NCI-H1417 treated with DMSO at 0.1 percent for 48 hours (cell line): ENCODE measurements at regions not wholly inside any gene's neighbourhood (a gene's known extent, or its start where the extent isn't known, plus 50 kb on each side); places are given as distances from the start of the nearest gene placed in this dataset.

Experiments used
- DNase-seq: peaks from one replicate; lab custom pipeline; 2025; lab: John Stamatoyannopoulos, UW

DNA sequence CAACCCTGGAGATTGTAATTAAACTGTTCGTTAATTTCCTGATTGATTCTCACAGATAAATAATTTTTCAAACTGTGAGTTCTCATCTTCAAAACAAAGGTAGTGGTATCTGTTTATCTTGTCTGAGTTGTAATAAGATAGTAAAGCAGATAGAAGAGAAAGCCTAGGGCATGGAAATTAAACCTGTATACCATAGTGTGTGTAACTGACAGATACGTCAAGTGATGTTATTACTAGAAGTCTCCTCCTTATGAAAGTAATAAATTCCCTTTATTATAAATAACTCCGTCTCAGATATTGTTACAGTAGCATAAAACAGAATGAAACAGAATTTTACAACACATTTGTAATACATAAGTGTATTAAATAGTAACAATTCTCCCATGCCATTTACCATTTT lies 1065.1 kb downstream of the SLITRK1 start:
- DNase-seq, result no peak

- DNase-seq, result no peak
Observed at GRCh38 chr13:82815791-82816190, 1066.5 kb downstream of the SLITRK1 start.

DNA sequence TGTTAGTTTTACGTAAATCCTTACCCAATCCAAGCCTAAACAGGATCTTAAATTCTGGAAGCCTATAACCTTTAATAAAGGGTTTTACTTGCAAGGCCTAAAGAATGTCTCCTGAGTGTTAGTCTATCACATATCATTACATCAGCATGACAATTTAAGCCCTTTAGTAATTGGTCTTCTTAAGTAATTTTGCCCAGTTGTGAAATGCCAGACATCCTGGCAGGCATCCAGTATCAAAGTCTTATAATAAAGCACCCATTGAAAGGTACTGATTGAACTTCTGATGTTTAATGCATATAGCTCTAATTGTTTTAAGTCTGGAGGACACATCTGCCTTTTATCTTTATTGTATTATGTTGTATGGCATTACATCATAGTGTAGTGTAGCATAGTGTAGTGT lies 1078.9 kb downstream of the SLITRK1 start:
- DNase-seq, result no peak

GRCh38 chr13:82802528-82802927 lies 1079.7 kb downstream of the SLITRK1 start:
- DNase-seq, result no peak

DNA sequence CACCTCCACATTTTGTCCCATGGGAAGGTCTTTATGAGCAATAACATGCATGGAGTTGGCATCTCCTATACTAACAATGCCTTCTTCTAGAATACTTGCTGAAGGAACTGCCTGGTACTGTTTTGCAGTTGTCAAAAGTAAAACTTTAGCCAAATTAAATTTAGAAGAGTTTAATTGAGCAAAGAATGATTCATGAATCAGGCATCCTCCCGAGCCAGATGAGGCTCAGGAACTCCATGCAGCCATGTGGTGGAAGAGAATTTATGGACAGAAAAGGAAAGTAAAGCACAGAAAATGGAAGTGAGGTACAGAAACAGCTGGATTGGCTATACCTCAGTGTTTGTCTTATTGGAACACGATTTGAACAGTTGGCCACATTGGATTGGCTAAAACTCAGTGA lies 1081.9 kb downstream of the SLITRK1 start:
- no peak for DNase-seq

DNA sequence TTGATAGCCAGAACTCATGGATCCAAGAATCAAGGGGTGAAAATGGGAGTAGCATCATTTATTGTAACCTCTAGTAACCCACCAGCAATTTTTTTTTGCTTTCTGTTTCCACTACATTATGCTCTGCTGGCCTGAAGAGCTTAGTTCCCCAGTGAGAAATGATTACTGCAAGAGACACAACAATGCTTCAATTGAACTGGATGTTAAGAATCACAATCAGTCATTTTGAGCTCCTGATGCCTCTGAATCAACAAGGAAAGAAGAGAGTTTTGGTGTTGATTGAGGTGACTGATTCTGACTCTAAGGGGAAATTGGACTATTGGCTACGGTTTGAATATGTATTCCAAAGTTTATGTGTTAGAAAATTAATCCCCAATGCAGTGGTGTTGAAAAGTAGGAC lies 1084.4 kb downstream of the SLITRK1 start:
- DNase-seq, result no peak

- no peak for DNase-seq
Observed at GRCh38 chr13:82791035-82791434, 1091.2 kb downstream of the SLITRK1 start.

DNA sequence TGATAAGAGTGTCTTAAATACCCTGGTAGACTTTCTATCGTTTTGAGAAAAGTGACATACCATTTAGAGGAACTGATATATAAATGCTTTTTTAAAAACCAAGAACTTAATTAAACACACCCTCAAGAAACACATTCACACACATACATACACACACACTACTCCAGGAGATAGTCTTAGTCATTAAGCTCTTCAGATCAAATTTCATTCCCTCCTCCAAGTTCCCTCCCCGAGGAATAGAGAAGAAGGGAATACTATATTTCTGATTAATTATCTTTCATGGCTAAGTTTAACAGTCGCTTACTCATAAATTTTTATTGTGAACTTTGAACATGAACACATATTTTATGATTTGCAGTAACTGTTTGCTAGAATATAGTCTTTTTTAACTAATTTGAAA lies 1109.5 kb downstream of the SLITRK1 start:
- DNase-seq, result no peak

DNA sequence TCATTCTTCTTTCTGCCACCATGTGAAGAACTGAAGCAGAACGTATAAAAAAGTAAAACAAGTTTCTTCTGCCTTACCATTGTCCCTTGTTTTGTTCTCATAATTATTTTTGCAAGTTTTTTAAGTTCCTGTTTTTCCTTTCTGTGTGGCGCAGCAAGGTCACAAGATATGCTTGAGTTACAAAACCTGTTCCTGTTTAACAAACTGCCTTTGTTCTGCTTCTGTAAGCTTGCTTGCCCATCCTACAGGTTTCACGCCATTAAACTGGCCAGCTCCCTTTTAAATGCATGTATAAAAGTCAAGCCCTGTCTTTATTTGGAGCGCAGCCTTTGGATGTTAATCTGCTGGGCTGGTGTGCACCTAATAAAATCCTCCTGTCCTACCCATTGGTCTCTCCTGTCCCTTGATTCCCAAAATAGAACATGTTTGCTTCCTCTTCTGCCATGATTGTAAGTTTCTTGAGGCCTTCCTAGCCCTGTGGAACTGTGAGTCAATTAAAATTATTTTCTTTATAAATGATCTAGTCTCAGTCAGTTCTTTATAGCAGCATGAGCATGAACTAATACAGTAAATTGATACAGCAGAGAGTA lies 1115.4 kb downstream of the SLITRK1 start:
- DNase-seq, result no peak

DNA sequence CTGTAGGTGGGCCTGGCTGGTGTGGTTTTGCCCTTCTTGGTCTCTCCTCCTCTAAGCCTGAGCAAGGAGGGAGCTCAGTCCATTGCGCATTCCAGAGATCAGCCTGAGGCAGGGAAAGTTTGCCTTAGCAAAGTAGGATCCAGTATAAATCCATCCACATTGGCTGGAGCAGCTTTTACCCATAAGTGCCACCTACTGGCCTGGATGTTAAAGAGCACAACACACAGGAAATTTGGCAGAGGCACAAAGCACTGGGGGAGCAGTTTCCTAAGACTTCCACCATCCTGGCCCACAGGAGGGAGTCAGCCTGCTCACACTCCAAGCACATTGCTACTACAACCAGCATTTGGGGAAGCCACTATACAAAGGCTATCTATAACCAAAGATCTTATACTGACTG lies 1124.2 kb downstream of the SLITRK1 start:
- no peak for DNase-seq

DNA sequence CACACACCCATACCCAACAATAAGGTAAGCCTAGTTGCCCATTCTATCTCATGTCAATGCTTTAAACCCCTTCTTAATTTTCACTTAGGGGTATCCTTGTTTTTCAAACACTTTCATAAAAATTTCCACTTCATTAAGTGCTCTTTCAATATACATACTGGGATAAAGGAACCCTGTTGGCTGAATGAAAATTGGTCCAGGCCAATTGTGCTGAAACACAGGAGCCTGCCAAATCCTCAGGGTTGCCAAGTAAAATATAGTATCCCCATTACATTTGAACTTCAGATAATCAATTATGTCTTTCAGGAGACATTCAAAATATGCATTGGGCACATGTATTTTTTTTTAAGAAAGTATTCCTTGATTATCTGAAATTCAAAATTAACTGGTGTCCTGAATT lies 1131.1 kb downstream of the SLITRK1 start:
- DNase-seq, result no peak

GRCh38 chr13:82749551-82749950 lies 1132.7 kb downstream of the SLITRK1 start:
- no peak for DNase-seq

DNA sequence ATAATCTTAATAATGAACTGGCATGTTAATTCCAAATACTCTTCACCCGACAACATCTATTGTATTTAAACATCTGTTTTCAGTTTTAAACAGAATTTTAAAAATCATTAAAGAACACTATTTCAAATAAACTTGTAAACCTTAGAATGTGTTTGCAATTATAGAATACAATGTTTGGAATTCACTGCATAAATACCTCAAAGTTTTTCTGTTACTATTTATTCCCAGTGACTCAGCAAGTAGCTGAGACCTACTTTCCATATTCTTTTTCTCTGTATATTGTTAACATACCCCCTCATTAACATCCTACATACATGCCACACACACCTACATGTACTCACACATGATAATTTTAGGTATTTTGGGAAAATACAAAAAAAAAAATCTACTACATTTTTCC lies 1134.3 kb downstream of the SLITRK1 start:
- no peak for DNase-seq

DNA sequence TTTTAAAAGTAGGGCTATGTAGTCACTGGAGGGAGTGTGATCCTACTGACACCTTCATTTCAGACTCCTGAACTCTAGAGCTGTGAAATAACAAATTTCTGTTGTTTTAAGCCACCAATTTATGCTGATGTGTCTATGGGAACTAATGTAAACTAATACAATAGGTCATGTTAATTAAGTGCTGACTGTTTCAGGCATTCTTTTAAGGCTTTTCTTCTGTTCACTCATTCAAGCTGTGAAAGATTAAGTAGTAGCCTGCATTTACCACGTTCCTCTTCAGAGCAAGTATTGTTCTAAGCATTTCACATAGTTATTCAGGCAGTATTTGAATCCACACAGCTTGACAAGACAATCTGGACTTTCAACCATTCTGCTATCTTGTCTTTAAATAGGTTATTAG lies 1135.0 kb downstream of the SLITRK1 start:
- DNase-seq, result no peak

DNA sequence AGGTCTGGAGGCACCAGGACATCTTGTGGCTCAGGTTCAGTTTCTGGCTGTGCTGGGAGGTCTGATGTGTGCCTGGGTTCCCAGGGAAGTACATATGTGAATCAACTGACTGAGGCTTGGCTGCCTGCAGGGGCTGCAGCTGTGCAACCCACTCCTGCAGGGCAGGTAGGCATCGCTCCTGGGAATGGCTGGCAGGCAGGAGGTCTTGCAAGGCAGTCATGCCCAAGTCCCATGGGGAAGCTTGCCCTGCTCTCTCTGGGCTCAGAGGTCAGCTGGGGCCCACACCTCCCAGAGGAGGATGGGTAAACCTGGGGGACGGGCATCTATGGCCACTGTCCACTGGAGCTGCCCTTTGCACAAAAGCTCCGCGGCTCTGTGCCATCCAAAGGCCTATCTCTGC lies 1141.8 kb downstream of the SLITRK1 start:
- no peak for DNase-seq

DNA sequence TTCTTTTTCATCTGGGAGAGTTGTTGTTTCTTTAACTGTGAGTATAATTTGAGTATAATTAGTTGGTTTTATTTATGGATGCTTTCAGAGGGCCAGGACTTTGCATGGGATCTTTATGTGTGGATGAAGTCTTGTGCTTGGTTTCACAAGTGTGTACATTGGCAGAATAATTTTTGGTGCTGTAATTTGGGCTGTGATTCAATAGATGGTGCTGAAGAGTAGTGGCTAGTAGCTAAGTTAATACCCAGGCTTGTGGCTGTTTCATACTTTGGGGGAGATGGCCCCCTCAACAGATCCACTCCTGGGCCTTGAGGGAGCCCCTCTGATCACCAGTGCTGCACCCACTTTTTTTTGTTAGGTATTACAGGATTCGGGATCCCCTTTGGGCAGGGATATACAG lies 1142.4 kb downstream of the SLITRK1 start:
- DNase-seq, result no peak

GRCh38 chr13:82729401-82729800 lies 1152.9 kb downstream of the SLITRK1 start:
- DNase-seq, result no peak

DNA sequence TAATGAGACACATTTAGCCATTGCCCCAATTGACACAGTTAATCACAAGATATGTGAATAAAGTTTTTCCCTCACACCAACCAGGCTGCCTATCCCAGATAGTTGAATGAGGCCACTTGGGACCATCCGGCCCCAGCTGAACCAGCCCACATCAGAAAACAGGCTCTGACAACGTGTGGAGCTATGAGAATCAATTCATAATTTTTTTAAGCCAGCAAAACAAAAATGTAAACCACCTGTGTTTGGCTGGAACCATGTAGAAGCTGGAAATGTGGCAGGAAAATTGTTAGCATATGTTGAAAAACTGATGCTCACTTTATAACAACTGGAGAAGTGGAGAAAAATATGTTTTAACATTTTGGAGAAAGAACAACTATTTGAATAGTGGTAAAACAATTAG lies 1161.3 kb downstream of the SLITRK1 start:
- no peak for DNase-seq

- DNase-seq, result no peak
Observed at GRCh38 chr13:82719987-82720386, 1162.3 kb downstream of the SLITRK1 start.

DNA sequence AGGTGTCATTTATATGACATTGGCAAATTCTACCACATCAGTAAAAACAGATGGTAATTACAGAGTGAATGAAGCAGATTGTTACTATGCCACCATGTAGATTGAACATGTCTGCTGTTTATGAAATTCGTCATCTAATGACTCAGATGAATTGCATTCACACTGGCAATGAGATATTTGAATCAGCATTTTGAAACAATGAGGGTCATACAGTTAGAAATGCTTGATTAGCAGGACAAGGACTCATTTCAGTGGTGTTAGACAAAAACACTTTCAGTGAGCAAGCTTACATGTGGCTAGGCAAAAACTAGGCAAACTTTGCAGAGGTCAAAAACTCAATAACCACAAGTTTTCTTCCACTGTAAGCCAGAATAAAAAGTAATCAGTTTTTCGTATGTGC lies 1165.0 kb downstream of the SLITRK1 start:
- DNase-seq, result no peak

DNA sequence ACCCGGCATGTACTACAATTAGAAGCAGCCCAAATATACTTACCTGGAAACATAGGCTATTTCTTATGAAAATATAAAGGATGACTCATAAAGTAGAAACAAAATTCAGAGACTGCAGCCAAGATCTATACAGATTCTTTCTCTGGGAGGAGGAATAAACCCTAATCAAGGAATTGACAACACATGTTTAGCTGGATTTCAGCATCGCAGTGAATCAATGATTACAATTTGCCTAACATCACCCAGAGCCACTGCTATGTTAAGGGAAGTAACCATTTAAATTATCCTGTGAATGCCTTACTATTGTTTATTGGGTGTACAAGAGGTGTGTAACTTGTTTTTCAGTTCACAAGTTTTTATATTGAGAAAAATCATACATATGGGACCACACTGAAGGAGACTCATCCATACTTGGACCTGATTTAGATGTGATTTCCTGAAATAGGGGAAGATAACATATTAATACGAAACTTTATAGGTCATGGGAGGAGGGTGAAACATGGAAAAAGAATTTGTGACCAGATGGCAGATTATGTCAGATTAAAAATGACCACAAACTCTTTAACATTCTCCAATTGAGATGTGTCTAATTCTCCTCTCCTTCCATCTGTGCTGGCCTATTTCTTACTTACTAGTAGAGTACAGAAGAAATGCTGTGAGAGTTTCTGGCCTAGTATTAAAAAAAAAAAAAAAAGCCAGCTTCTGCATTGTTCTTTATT lies 1168.4 kb downstream of the SLITRK1 start:
- DNase-seq, result no peak

GRCh38 chr13:82702513-82702912 lies 1179.8 kb downstream of the SLITRK1 start:
- DNase-seq, result no peak

GRCh38 chr13:82701020-82701419 lies 1181.3 kb downstream of the SLITRK1 start:
- no peak for DNase-seq

DNA sequence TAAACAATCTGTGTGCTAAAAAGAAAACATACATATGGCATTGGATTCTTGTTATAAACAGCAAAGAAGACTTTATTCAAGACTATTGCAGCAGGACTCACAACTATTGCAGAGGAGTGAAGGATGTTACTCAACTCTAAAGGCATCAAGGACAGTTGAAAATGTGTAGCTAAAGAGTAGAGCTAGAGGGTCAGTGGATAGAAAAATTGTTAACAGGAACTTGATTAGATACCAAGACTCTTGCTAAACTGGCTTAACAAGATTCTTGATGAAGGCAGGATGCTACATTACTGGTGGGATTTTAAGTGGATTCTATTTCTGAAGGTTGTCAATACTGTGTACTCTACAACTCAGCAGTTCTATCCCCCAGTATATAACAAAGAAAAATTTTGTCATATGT lies 1183.3 kb downstream of the SLITRK1 start:
- no peak for DNase-seq
